Stimulated activated effector memory CD8-positive, alpha-beta T cell treated with anti-CD3 and anti-CD28 coated beads, Interleukin-12 subunit alpha, Interleukin-12 subunit beta, amount 100 ng/mL, for 72 hours (primary cell): ENCODE measurements at regions not wholly inside any gene's neighbourhood (a gene's known extent, or its start where the extent isn't known, plus 50 kb on each side); places are given as distances from the start of the nearest gene placed in this dataset.
A peak's percentile ranks its signal among the peaks of the same experiment; 100 is the strongest.
"Not testable (repeated sequence)": the region's sequence is repeated elsewhere in the genome, so short reads cannot be mapped to it uniquely, and the experiment has no call there.

Experiments used
- ATAC-seq: fragments of 150-1000 bp; cut with Tn5 transposase; 2 replicates; pipeline ENCODE4 v1.10.0; 2021
- DNase-seq, 2 donors: peaks; one replicate each; pipeline ENCODE4 v3.0.0; 2021 to 2022; ENCODE audit warnings: low spot score in 2 of 2
- H3K27ac Mint-ChIP-seq: one replicate; pipeline ENCODE4 v1.8.0; 2022; ENCODE audit warnings: mild to moderate bottlenecking, mixed read lengths
- H3K36me3 Mint-ChIP-seq: one replicate; pipeline ENCODE4 v1.8.0; 2022; ENCODE audit warnings: mild to moderate bottlenecking, mixed read lengths
- H3K4me1 Mint-ChIP-seq: one replicate; pipeline ENCODE4 v1.8.0; 2022; ENCODE audit warnings: mixed read lengths
- H3K4me3 Mint-ChIP-seq: one replicate; pipeline ENCODE4 v1.8.0; 2022; ENCODE audit warnings: mild to moderate bottlenecking, mixed read lengths
- H3K9me3 Mint-ChIP-seq: one replicate; pipeline ENCODE4 v1.8.0; 2022; ENCODE audit warnings: mixed read lengths

DNA sequence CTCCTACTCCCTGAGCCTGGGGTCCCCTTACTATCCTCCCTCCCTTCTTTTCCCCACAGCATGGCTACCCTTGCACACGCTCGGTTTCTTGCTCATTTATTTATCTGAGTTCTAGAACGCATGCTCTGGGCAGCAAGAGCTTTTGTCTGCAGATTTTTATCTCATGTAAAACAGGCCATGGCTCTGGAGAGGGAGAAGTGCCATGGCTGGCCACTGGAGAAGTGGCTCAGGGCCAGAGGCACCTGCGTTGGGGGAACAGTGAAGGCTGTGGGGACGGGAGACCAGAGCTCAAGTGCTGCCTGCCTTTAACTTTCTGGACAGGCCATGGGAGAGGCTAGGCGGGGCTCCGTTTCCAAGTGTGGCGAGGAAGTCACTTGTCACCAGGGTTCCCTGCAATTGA lies 177.7 kb upstream of the SULF2 start:
- DNase-seq = no peak
- H3K4me1 Mint-ChIP-seq = no peaks in the 10 kb centered on the region
- no peak overlapping the region for H3K27ac Mint-ChIP-seq

DNA sequence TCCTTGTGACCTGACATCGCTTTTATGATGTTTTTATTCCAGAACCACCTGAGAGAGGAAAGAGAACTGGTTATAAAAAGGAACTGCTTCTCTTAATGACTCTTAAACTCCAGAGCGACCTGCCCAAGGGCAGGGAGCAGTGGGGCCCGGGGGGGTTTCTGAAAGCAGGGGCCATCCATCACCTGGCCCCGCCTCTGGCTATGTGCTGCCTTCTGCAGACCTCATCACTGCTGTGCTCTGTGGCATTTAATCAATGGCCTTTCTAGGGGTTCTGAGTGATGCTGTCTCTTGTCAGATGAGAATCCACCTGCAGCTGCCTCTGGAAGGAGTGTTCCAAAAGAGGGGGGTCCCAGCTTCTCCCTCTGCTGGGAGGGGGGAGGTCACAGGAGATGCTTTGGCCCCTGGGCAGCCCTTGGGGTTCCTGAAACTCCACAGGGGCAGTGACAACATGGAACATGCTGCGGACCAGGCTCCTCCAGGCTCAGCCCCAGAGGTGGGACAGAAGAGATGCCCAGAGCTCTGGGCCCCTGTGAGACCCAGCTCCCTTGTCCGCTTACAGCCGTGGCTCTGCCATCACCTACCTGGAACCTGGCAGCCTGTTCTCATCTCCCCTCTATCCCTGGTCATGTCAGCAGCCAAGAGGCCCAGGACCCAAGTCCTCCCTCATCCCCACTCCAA lies 177.1 kb upstream of the SULF2 start:
- Mint-ChIP-seq H3K36me3 (no peaks in the 10 kb centered on the region), H3K9me3 (no peaks in the 10 kb centered on the region), H3K4me1 (no peaks in the 10 kb centered on the region), H3K27ac (no peak overlapping the region), H3K4me3 (no peak overlapping the region)
- DNase-seq = no peak
- peak; percentile 14 for ATAC-seq

More for the DNA sequence above, 177.7 kb upstream of the SULF2 start:
- Mint-ChIP-seq H3K4me3 (no peak overlapping the region), H3K9me3 (no peaks in the 10 kb centered on the region), H3K36me3 (no peaks in the 10 kb centered on the region)
- ATAC-seq = no peak

DNA sequence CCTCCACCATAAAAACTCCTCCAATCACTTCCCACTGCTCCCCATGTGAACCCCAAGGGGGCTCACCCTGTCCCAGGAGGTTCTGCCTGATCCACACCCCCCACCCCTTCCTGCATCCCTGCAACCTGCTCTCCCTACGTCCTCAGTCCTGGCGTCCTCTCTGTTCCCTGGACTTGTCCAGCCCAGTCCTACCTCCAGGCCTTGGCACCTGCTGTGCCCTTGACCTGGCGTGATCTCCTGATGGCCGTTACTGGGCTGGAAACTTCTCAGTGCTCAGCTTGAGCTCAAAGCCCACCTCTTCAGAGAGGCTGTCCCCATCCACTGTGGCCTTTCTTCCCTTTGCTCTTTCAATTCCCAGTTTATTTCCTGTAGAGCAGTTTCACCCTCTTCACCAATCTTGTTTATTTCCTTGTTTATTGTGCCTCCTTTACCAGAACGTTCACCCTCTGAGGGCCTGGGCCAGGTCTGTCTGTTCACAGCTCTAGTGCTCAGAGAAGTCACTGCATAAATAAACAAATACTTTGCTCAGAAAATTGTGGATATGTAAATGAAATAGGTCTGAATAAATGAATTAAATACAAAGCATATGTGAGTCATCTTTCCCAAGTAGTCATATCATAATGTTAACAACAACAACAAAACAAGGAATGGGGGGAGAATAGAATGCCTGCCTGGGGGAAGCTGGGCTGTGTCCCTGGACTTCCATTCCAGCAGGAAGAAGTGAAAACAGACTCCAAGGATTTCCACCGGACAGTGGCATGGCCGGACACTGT lies 175.7 kb upstream of the SULF2 start:
- ATAC-seq (no peak), DNase-seq (no peak)
- H3K36me3 Mint-ChIP-seq = no peaks in the 10 kb centered on the region

DNA sequence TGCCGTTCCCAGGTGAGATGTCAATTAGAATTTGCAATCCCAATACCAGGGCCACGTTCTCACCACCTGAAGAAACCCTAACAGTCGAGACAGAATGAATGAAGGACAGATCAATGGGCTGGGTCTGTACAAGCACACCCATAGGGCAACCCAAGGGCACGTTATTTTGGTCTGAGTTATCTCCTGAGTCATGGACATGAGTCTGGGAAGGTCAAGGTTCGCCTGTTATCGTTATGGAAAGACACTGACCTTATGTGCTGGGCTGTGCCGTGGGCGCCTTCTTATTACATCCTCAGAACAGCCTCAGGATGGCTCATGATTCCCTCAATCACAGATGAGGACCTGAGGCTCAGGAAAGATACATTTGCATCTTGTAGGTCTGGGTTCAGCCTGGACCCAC lies 175.0 kb upstream of the SULF2 start:
- H3K27ac Mint-ChIP-seq = no peak overlapping the region
- H3K4me3 Mint-ChIP-seq = no peak overlapping the region
- no peaks in the 10 kb centered on the region for H3K36me3 Mint-ChIP-seq
- ATAC-seq (no peak), DNase-seq (no peak)
- H3K4me1 Mint-ChIP-seq = no peaks in the 10 kb centered on the region
- no peaks in the 10 kb centered on the region for H3K9me3 Mint-ChIP-seq

More for the DNA sequence above, 175.7 kb upstream of the SULF2 start:
- no peak overlapping the region for H3K4me3 Mint-ChIP-seq
- no peak overlapping the region for H3K27ac Mint-ChIP-seq
- no peaks in the 10 kb centered on the region for H3K4me1 Mint-ChIP-seq
- H3K9me3 Mint-ChIP-seq = no peaks in the 10 kb centered on the region

DNA sequence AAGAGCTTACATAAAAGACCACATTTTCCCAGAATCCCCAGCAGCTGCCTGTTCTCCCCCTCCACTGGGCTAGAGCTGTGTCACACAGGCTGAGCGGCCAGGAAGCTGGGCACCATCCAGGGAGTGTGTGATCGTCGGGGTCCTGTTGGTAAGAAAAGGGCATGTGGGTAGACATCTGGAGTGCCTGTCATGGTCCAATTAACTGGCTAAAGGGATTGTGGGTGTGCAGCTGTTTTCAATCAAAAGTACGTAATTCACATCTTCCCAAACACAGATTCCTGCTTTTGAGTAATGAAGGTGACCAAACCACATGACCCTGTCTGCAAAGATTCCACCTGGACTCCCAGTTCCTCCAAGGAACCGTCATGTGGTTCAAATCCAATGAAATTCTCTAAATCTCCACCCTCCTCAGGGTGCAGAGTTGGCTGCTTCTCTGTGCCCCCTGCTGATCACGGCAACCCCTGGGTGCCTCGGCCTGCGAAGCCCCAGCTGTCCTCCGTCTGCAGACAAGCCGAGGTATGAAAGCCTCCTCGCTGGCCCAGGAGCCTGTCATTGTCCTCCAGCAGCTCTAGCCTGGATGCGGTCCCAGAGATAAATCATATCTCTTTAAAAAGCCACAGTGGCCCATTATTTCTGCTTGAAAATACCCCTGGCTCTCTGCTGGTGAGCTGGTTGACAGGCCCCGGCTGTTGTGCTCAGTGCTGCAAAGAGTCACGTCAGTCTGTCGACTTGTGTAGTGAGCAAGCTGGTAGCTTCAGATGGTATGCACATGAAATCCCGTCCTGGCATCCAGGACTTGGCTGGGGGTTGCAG lies 172.9 kb upstream of the SULF2 start:
- not testable (repeated sequence) for H3K36me3 Mint-ChIP-seq, DNase-seq, H3K9me3 Mint-ChIP-seq, H3K4me1 Mint-ChIP-seq, H3K27ac Mint-ChIP-seq, H3K4me3 Mint-ChIP-seq, ATAC-seq

DNA sequence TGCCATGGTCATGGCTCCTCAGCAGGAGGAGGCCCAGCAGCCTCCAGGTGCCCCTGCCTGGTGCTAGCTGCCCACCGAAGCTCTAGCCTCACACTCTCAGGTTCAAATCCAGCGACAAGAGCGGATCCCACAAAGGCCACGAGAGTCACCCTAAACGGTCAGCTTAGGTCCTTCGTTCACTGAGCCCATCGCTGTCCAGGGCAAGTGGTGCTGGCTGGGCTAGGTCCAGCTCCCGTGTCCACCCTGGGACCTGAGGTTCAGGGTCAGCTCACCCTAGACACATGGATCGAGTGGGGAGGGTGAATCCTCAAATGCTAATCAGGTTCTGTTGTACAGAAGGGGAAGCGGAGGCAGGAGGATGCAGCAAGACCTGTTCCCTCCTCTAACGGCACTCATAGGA lies 171.9 kb upstream of the SULF2 start:
- H3K27ac Mint-ChIP-seq = no peak overlapping the region
- H3K9me3 Mint-ChIP-seq = no peaks in the 10 kb centered on the region
- no peaks in the 10 kb centered on the region for H3K36me3 Mint-ChIP-seq
- DNase-seq (no peak), ATAC-seq (no peak)
- no peak overlapping the region for H3K4me3 Mint-ChIP-seq
- H3K4me1 Mint-ChIP-seq = no peaks in the 10 kb centered on the region

DNA sequence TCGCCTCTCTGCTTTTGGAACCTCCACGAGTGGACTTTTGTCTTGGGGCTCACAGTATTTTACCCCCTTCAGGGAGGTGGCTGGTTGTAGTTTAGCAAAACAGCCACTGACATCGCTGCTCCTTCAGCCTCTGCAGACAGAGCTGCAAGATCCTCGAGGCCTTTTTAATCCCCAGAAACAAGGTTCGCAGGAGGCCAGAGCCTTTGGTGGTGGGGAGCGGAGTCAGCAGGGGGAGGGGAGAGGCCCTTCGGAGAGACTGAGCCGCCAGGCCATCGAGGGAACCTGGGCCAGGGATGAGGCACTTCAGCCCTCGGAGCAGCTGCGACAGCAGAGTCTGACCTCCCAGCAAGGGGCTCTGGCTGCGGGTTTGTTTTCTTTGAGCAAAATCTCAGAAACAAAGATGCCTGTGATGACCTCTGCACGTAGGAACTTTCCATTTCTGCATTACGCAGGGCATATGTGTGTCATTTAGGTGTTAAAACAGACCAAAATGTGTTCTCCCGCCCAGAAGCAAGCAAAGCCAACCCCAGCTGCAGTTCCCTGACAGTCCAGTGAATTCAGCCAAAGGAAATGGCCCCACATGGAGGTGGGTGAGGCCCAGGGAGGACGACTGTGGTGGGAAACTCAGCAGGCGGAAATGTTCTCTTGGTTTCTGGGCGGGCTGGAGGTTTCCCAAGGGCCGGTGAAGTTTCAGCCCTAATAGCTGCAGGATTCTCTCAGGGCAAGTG lies 171.2 kb upstream of the SULF2 start:
- H3K36me3 Mint-ChIP-seq = no peaks in the 10 kb centered on the region
- H3K27ac Mint-ChIP-seq = no peak overlapping the region
- H3K9me3 Mint-ChIP-seq = no peaks in the 10 kb centered on the region
- H3K4me3 Mint-ChIP-seq = no peak overlapping the region
- H3K4me1 Mint-ChIP-seq = no peaks in the 10 kb centered on the region
- ATAC-seq (no peak), DNase-seq (no peak)

DNA sequence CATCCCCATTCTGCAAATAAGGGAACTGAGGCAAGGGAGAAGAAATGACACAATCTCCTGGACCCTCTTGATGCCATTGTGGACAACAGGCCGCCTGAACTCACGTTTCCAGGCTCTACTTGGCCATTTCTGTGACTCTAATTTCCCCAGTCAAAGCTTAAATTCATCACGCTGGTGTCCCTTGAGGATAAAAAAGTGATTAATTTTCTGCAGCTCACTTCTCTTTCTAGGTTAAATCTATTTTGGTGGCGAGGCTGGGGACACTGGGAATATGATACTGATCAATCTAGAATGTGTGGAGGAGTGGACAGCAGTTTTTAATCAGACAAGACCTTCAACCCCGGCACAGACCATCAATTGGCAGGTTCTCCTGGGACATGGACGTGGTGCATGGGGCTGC lies 168.2 kb upstream of the SULF2 start:
- Mint-ChIP-seq H3K36me3 (no peaks in the 10 kb centered on the region), H3K4me3 (no peak overlapping the region), H3K27ac (no peak overlapping the region), H3K9me3 (no peaks in the 10 kb centered on the region), H3K4me1 (no peaks in the 10 kb centered on the region)
- ATAC-seq = no peak
- no peak for DNase-seq

DNA sequence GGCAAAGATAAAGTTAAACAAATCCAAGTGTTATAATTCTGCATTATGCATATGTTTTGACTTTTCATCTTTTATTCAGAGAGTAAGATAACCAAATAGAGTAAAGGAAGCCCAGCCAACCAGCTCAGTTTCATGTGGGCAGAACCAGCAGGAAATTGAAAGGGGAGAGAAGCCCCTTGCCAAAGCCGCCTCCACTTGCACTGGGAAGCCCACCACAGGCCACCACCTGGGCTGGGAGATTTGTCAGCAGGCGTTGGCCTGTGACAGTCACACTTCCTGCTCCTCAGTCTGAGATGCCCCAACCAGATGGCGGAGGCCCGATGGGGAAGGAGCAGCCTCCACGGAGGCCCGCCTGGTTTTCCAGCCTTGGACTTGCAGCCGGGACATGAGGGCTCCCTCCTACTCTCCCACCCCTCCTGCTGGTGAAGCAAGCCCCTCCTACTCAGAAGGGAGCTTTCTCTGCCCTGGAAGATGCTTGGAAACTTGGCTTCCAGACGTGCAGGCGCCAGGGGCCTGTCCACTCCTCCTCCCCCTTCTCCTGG lies 166.8 kb upstream of the SULF2 start:
- H3K4me1 Mint-ChIP-seq = no peaks in the 10 kb centered on the region
- DNase-seq (no peak), ATAC-seq (no peak)
- no peaks in the 10 kb centered on the region for H3K36me3 Mint-ChIP-seq
- H3K4me3 Mint-ChIP-seq = no peak overlapping the region
- H3K27ac Mint-ChIP-seq = no peak overlapping the region
- H3K9me3 Mint-ChIP-seq = no peaks in the 10 kb centered on the region

DNA sequence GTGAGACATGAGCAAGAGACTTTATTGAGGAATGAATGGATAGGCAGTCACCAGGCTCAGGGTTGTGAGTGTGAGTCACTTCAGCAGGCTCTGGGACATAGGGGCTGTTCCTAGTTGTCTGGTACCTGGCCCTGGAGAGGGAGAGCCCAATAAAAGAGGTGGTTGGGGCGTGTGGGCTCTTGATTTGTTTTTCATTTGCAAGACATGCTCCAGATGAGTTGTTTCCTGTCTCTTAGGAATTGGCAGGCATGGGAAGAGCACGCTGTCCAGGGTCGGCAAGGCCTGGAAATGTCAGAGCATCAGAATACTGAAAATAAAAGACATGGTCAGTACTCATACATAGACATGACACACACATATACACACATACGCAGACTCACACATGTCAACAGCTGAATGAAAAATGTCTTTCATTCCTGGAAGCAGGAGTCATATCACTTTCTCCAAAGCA lies 166.3 kb upstream of the SULF2 start:
- Mint-ChIP-seq H3K4me1 (no peaks in the 10 kb centered on the region), H3K27ac (no peak overlapping the region), H3K36me3 (no peaks in the 10 kb centered on the region), H3K9me3 (no peaks in the 10 kb centered on the region), H3K4me3 (no peak overlapping the region)
- no peak for ATAC-seq
- DNase-seq = no peak

DNA sequence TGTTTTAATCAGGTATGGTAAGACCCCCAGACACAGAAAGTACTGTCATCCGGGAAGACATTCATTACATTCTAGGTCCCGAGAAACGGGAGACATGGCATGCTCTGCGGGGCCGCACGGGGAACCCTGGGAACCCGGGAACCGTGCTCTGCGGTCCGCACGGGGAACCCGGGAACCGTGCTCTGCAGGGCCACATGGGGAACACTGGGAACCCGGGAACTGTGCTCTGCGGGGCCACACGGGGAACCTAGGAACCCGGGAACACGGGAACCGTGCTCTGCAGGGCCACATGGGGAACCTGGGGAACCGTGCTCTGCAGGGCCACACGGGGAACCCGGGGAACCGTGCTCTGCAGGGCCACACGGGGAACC lies 165.6 kb upstream of the SULF2 start:
- H3K4me1 Mint-ChIP-seq = no peaks in the 10 kb centered on the region
- no peak for ATAC-seq
- no peak for DNase-seq
- no peaks in the 10 kb centered on the region for H3K36me3 Mint-ChIP-seq
- H3K4me3 Mint-ChIP-seq = no peak overlapping the region
- H3K27ac Mint-ChIP-seq = no peak overlapping the region
- no peaks in the 10 kb centered on the region for H3K9me3 Mint-ChIP-seq

DNA sequence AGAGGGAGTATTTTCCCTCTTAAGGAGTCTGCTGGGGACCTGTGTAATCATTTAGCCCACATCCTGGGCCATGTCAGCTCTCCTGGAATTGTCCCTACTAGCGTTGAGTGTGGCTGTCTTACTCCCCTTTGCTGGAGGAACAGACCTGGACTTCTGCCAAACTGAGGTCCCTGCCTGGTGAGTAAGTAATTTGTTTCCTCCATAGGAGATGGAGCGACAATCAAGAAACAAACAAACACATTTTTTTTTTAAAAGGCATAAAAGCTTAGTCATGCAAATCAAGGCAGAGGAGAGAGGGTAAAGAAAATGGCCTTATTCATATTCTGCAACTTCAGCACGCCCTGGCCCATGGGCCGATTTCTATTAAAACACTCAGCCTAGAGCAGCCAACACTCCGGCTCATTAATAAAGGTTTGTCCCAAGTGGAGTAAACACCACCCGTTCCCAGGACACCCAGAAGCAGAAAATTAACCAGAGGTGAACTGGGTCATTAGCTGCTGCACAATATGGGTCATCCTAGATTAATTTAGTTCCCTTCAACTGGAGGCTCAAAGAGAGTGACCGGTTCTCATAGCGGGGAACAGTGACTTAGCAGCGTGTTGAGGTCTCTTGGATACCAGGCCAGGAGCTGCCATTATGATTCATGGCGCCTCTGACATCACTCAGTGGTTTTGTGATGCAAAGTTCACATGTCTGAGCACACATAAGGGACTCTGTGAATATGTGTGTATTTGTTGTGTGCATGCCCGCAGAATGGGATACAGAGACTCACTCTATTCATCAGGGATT lies 165.0 kb upstream of the SULF2 start:
- Mint-ChIP-seq H3K27ac (no peak overlapping the region), H3K4me1 (no peaks in the 10 kb centered on the region), H3K36me3 (no peaks in the 10 kb centered on the region), H3K4me3 (no peak overlapping the region), H3K9me3 (no peaks in the 10 kb centered on the region)
- DNase-seq (no peak), ATAC-seq (no peak)

DNA sequence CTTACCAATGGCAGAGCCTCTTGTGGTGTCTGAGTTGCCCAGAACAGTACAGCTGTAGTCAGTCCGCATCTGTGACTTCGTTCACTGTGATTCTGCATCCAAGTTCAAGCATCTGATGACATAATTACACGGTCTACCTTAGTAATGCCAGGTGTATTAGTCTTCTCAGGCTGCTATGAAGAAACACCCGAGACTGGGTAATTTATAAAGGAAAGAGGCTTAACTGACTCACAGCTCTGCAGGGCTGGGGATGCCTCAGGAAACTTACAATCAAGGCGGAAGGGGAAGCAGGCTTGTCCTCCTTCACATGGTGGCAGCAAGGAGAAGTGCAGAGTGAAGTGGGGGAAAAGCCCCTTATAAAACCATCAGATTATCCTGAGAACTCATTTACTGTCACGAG lies 163.9 kb upstream of the SULF2 start:
- H3K36me3 Mint-ChIP-seq = no peaks in the 10 kb centered on the region
- no peak for ATAC-seq
- H3K4me1 Mint-ChIP-seq = no peaks in the 10 kb centered on the region
- H3K9me3 Mint-ChIP-seq = no peaks in the 10 kb centered on the region
- no peak overlapping the region for H3K27ac Mint-ChIP-seq
- H3K4me3 Mint-ChIP-seq = no peak overlapping the region
- no peak for DNase-seq

DNA sequence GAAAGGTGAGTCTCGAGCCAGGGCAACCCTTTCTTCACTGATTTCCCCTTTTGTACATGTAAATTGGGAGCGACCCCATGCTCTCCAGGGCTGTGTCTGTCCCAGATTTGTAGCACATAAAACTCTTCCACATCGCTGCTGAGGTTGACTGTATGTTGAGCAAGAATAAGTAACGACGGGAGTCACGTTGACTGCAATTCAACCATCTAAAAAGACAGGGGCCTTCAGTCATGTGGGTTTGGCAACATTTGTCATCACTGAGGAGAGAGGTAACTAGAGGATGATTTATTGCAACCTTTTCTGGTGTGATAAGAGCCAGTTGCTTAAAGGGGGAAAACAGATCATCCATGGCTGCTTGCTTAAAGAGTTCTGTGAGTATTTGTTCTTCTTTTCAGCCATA lies 159.4 kb upstream of the SULF2 start:
- H3K36me3 Mint-ChIP-seq = no peaks in the 10 kb centered on the region
- no peak overlapping the region for H3K4me3 Mint-ChIP-seq
- H3K27ac Mint-ChIP-seq = no peak overlapping the region
- H3K4me1 Mint-ChIP-seq = no peaks in the 10 kb centered on the region
- H3K9me3 Mint-ChIP-seq = no peaks in the 10 kb centered on the region
- no peak for DNase-seq
- ATAC-seq = no peak
